ENCODE measurements at regions not wholly inside any gene's neighbourhood (a gene's known extent, or its start where the extent isn't known, plus 50 kb on each side); places are given as distances from the start of the nearest gene placed in this dataset.

- TF ChIP-seq CTCF (conservative IDR thresholded peaks at IDR 0.05) (no peak), EZH2 (IDR thresholded peaks at IDR 0.05; ENCODE audit: low read depth) (no peak)
Measured at GRCh38 chr3:127479449-127479848, 111.1 kb downstream of the TPRA1 start.
